ENCODE measurements at regions not wholly inside any gene's neighbourhood (a gene's known extent, or its start where the extent isn't known, plus 50 kb on each side); places are given as distances from the start of the nearest gene placed in this dataset.

DNA sequence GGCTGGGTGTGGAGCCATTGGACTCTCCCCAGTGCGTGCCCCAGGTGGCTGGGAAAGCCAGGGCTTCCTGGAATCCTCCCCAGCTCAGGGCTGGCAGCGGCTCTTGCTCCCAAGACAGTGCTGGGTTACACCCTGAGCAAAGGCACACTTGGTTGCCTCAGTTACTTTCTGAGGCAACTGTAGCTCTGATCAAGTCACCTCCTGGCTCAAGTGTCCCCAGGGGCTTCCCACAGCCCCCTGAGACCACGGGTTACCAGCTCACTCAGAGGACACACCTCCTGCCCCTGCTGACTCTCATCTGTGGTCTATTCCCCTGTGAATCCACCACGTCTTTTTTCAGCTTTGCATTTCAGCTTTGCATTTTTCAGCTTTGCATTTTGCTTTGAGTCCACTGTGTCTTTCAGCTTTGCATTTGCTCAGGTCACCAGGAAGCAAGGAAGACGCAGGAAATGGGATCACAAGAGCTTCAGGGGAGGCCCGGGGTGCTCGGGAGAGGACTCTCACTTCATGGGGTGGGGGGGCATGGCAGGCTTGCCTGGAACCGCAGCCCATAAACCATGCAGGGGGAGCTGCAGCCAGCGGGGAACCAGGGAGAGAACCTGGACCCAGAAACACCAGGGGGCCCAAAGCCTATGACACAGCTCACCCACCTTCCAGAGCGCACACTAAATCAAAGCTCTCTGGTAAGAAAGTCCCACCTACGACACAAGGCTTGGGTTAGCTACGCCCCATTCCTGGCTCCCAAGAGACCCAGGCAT, 138.0 kb upstream of the ASB18 start:
- no peak for DNase-seq (ENCODE audit: low read depth, low spot score)
- no peak overlapping the region for H3K4me3 ChIP-seq (ENCODE audit: low read length)

DNA sequence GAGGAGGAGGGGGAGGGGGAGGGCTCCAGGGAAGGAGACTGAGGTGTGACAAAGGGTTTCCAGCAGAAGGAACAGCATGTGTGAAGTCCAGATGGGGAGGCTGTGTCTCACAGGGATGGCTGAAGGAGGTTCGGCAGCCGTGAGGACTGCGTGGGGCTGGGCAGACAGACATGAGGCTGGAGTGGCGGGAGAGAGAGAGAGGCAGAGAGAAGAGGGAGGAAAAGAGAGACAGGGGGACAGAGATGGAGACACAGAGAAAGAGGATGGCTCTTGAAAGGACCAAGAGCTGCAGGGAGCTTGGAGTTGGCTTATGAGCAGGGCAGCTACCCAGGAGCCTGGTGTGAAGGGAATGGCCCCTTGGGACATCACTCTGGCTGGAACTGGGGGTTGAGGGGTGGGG, 138.9 kb upstream of the ASB18 start:
- no peak overlapping the region for H3K4me3 ChIP-seq (ENCODE audit: low read length)
- DNase-seq (ENCODE audit: low read depth, low spot score): no peak

DNA sequence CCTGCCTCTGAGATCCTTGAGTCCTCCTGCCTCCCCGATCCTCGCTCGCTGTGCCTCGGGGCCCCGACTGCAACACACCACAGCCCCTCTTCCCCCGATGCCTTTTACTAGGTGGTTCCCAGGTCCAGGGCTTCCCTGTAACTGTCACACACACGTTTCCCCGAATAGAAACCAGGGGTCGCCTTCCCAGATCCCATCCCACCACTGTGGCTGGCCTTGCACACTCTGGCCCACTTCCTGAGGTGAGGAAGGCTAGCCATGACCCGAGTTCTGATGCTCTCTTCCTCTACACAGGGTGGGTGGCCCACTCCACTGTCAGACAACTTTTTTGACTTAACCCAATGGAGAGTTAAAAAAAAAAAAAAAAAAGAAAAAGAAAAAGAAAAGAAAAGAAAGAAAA, 139.6 kb upstream of the ASB18 start:
- no peak overlapping the region for H3K4me3 ChIP-seq (ENCODE audit: low read length)

DNA sequence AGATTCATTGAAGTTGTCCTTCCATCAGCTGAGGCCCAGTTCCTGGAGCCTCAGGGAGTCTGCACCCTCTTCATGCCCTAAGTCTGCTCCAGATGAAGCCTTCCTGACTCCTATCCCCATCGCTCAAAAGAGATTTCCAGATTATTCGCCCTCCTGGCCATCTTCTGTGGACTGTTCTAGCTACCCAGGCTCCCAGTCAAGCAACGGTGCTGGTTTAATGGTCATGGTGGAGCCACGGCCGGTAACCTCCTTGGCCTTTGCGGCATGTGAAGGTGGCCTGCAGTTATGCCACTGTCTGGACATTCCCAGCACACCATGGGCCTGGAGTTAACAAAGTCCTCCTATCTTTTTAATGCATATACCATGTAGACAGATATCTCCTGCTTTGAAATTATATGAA, 140.1 kb upstream of the ASB18 start:
- H3K4me3 ChIP-seq (ENCODE audit: low read length): no peak overlapping the region
- no peak for DNase-seq (ENCODE audit: low read depth, low spot score)

More for the DNA sequence above, 139.6 kb upstream of the ASB18 start:
- no peak for DNase-seq (ENCODE audit: low read depth, low spot score)

DNA sequence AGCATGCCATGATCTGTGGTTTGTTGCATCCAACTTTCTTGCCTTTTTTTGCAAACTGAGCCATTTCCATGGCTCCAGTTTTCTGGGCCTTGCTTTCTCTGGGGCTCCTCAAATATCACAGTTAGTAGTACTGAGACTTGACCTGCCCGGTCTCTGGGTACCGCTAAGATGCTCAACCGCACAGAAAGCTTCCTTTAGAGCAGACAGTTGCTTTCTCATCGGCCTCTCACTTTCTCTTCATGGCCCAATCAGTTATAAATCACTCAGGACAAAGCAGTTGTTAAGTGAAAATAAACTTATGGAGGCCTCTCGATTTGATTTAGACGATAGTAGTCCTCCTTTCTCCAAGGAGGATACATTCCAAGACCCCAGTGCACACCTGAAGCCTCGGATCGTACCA, 141.2 kb upstream of the ASB18 start:
- no peak for DNase-seq (ENCODE audit: low read depth, low spot score)
- no peak overlapping the region for H3K4me3 ChIP-seq (ENCODE audit: low read length)

DNA sequence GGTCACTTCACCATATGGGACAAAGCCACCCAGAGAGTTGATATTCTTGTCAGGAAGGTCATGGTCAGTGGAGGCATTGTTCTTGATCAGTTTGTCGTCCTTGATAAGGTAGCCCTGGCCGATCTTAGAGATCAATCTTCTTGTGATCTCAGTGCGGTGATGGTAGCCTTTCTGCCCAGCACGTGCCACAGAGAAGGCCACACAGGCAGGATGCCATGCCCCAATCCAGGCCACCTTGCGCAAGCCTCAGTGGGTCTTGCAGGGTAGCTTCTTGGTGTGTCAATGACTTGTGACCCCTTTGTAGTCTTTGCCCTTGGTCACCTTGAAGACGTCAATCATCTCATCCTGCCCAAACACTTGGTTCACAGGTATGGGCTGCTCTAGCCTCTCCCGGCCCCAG, 143.9 kb upstream of the ASB18 start:
- H3K4me3 ChIP-seq (ENCODE audit: low read length): no peak overlapping the region
- DNase-seq (ENCODE audit: low read depth, low spot score): no peak

DNA sequence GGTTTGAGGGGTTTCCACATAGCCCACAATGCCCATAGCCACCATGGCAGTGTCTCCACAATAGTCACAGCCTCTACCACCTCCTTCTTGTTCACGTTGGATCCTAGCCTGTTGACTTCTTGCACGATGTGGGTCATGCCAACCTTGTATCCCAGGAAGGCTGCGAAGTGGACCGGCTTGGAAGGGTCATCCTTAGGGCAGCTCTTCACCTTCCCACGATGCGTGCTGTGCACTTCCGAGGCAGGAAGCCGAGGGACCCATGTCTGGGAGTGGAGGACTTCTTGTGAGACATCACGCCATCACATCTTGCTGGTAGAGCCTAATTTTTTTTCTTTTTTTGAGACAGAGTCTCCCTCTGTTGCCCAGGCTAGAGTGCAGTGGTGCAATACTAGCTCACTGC, 144.6 kb upstream of the ASB18 start:
- DNase-seq (ENCODE audit: low read depth, low spot score): no peak
- H3K4me3 ChIP-seq (ENCODE audit: low read length): no peak overlapping the region

DNA sequence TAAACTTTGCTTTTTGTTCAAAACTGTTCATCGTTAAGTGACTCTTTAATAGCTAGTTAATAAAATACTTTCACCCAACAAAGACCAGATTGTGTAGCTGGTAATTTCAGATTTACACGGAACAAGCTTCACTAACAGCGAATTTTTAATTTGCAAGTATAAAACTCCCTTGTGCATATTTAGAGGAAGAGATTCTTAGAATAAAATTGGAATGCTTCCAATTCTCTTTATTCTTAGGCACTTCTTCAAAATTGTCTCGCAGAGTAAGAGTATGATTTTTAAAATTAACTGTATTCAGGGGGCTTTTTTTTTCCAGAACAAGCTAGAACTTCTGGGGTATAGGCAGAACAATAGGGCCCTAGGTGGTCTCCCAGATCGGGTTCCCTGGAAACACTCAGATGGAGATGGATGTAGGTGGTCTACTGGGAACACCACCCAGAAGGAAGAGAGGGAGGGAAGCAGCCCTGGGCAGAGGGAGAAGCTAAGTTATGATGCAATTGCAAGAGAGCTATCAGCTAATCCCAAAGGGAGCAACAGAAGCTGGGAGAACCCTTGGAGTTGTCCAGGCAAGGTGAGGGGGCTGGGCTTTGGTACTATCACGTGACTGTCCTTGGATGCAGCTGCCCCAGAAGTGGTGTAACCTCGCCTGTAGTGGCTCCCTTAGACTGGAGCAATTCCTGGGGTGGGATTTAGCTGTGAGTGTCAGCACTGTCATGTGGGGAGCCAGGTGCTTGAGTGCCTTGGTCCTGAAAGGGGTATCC, 151.7 kb upstream of the ASB18 start:
- H3K4me3 ChIP-seq (ENCODE audit: low read length): no peak overlapping the region
- DNase-seq (ENCODE audit: low read depth, low spot score): no peak

DNA sequence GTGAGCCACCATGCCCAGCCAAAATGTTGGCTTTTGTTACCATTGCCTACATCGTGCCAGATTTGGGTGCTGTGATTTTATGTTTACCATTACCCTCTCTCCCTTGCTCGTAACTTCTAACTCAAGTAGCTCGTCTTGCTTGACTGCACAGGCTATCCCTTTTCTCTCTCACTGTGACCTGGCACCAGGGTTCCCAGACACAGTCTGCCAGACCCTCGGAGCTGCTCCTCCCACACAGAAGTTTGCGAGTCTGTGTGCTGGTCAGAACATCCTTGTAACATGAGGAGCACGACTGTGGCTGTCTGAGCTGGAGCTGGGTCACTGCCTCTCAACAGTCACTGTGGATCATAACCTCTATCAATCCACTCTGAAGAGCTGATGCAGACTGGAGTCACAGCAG, 152.5 kb upstream of the ACKR3 start:
- H3K4me3 ChIP-seq (ENCODE audit: low read length): no peak overlapping the region
- no peak for DNase-seq (ENCODE audit: low read depth, low spot score)

DNA sequence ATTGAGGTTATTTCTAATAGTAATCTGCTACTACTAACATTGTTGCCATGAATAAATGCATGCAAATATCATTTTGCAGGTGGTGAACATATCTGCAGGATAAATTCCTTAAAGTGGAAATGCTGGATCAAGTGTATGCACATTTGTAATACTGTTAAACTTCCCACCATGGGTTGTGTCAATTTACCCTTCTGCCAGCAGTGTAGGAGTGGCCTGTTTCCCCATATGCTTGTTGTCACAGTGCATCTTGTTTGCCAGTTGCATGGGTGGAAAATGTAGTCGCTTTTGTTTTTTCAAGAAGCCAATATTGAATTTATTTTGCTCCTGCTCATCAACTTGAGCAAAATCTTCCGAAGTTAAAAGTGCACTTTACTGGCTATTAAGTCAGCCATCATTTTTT, 139.0 kb upstream of the ACKR3 start:
- no peak for DNase-seq (ENCODE audit: low read depth, low spot score)

DNA sequence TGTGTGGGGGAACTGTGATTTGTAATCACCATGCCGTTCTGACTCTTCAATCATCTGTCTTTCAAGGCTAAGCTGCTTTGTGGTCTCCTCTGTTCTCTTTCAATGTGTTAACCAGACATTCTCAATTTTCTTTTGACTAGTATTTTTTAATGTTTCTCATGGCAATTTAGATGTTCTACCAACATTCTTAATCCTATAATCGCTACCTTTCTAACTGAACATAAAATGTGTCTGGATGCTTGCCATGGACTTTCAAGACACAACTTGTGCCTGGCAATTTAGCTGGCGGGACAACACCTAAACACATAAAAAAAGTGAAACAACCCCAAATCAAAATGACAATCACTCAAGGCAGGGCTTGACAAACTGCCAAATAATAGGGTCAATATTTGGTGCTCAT, 135.0 kb upstream of the ACKR3 start:
- no peak for DNase-seq (ENCODE audit: low read depth, low spot score)

More for the DNA sequence above, 139.0 kb upstream of the ACKR3 start:
- H3K4me3 ChIP-seq (ENCODE audit: low read length): no peak overlapping the region

DNA sequence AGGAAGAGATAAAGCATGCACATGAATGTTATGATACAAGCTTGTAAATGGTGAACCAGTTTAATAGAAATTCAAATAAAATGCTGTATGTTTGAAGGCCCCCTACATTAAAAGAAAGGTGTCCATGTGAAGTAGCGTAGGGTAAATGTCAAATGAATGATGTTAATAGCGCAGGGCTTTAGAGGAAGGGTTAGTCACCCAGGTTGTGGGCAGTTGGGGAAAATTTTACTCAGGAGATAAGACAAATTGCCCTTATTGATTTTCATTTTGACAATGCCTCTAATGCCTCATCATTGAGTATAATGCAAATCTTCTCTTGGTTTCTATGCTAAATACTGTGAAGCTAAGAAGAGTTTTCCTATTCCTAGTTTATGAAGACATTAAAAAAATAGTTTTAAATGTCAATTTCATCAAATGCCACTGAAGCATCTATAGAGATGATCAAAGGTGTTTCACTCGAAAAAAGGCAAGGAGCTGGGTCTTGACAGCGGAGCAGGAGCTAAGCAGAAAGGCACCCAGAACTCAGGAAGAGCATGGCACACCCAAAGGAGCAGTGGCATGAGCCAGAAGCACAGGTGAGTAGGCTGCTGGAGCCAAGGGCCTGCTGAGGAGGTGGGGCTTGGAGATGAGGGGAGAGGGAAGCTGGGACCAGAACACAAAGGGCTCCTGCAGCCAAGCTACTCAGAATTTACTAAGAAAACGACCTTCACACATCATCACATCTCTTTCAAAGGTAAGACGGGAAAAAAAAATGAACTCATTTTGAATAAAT, 129.3 kb upstream of the ACKR3 start:
- no peak overlapping the region for H3K4me3 ChIP-seq (ENCODE audit: low read length)
- DNase-seq (ENCODE audit: low read depth, low spot score): no peak

More for the DNA sequence above, 135.0 kb upstream of the ACKR3 start:
- no peak overlapping the region for H3K4me3 ChIP-seq (ENCODE audit: low read length)

DNA sequence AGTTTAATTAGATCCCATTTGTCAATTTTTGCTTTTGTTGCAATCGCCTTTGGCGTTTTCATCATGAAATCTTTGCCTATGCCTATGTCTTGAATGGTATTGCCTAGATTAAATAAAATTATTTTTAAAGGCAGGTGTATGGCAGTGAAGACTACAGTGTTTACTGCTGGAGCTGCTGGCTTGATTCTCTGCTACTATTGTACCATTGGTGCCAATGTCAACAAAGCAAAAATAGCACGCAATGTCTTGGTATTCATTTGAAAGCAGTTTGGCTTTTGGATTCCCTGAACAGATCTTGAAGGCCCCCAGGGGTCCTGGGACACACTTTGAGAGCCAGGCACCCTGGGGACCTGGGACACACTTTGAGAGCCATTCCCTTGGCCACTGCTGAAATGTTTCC, 125.4 kb upstream of the ACKR3 start:
- DNase-seq (ENCODE audit: low read depth, low spot score): no peak
- H3K4me3 ChIP-seq (ENCODE audit: low read length): no peak overlapping the region

DNA sequence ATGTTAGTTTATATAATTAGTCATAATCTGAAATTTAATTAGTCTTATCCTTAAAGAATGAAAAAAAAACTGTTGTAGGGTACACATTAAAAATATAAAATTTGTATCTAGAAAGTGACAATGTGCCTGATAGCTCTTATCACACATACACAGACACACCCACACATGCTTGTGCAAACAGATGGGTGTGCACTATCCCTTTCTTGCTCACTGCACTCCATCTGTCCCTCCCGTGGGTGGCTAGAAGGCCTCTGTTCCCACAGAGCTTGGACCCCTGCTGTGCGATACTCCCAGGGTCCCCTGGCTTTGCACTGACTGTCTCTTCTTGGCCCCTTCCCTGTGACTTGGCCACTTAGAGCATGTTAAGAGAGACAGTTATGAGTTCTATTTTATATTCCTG, 123.9 kb upstream of the ACKR3 start:
- H3K4me3 ChIP-seq (ENCODE audit: low read length): no peak overlapping the region
- no peak for DNase-seq (ENCODE audit: low read depth, low spot score)

DNA sequence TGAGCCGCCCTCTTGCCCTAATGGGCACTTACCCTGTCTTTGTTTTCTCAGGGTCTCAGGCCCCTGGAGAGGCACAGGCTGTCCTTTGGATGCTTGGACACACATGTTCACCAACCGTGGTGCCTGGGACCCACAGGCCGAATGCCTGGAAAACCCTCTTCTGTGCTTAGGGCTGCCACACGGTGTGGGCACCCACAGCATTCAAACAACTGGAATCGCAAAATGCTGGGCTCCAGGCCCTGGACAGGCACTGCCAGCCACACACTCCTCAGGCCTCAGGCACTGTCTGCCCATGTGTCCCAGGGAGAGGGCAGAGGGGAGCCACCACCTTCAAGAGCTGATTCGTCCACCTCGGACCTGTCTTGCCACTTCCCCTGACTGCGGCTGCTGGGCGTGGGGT, 123.1 kb upstream of the ACKR3 start:
- no peak for DNase-seq (ENCODE audit: low read depth, low spot score)
- no peak overlapping the region for H3K4me3 ChIP-seq (ENCODE audit: low read length)

DNA sequence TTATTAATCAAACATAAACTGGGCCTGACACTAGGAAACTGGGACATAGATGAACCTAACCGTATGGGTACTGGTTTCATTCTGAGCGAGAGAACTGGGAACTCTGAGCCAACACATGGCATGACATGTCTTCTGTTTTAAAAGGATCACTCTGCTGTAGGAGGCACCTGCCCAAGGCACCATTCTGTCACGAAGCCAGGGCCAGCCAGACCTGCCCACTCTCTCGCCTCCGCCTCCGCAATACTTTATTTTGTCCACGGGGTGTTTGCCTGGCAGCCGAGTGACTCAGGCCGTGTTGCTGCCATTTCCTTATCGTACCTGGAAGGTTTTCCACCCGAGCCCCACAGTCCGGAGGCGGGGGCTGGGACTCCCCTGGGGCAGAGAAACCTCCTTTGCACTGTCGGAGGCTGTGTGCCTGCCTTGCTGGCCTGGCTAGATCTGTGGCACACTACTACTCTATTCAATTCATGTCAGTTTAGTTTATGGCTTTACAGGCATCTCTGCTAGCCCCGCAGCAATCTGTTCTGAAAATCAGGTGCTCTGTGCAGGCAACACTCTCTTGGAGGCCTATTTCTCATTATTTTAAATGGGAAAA, 120.4 kb upstream of the ACKR3 start:
- H3K4me3 ChIP-seq (ENCODE audit: low read length): no peak overlapping the region
- DNase-seq (ENCODE audit: low read depth, low spot score): no peak

DNA sequence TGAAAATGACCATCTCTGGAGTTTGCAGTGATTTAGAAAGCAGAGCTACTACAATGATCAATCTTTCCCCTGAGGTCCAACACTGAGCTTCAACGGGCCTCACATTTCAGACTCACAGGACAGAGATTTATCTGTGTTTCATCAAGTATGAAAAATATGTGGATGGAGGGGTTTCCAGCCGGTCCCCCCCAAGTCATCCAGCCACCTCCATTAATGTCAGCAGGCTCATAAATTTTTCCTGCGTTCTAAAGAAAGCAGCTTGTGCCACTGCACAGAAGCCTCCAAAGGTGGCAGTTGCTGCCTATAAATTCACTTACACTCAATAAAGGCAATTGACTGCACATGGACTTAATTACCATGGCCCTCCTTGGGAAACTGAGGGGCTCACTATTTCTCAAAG, 117.4 kb upstream of the ACKR3 start:
- H3K4me3 ChIP-seq (ENCODE audit: low read length): no peak overlapping the region
- DNase-seq (ENCODE audit: low read depth, low spot score): no peak

DNA sequence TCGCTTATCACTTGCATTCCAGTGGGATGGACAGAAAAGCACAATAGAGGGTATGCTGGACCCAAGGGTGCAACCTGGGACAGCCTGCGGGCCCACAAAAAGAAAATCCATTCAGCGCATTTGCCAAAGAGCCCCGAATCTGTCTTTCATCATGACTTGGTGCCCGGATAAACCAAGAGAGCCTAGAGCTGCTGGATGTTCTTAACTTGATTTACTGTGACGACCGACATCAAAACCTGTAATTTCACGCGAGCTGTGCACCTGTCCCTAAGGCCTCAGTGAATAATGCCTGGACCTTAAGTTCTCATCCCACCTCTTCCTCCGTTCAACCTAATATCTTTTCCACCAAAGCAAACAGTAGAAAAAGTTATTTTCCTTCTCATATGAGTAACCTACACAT, 115.5 kb upstream of the ACKR3 start:
- H3K4me3 ChIP-seq (ENCODE audit: low read length): no peak overlapping the region
- DNase-seq (ENCODE audit: low read depth, low spot score): no peak

DNA sequence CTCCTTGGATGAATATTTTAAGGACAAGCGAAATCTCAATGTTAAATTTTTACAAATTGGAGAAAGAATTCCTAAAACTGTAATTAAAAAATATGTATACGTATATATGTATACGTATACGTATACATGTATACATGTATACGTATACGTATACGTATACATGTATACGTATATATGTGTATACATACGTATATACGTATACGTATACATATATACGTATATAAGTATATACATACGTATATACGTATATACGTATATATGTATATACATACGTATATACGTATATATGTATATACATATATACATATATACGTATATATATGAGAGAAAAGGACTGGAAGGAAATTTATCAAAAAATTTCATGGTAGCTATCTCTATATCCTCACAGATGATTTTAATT, 110.2 kb upstream of the ACKR3 start:
- DNase-seq (ENCODE audit: low read depth, low spot score): no peak
- H3K4me3 ChIP-seq (ENCODE audit: low read length): no peak overlapping the region

DNA sequence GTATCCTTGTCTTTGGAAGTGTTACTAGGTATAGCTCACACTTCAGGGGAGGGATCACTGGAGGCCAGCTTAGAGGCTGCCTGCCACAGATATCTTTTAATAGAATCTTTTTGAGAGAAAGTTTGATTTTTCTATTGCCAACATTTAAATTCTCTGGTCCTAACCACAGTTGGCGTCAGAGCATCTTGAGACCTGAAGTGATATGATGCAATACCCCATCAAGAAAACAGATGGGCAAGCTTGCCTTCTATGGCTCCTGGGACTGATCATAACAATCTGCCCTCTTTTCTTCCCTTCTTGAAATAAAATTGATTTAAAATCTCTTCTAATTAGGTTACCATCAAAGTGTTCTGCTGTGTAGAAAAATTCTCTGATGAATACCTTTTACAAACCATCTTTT, 105.5 kb upstream of the ACKR3 start:
- no peak overlapping the region for H3K4me3 ChIP-seq (ENCODE audit: low read length)
- DNase-seq (ENCODE audit: low read depth, low spot score): no peak
